Muscle of leg (tissue), 3 donors: ENCODE measurements at regions not wholly inside any gene's neighbourhood (a gene's known extent, or its start where the extent isn't known, plus 50 kb on each side); places are given as distances from the start of the nearest gene placed in this dataset.
"Not testable (repeated sequence)": the region's sequence is repeated elsewhere in the genome, so short reads cannot be mapped to it uniquely, and the experiment has no call there.

Experiments
- DNase-seq: peaks from one replicate; pipeline ENCODE4 v3.0.0; 2013
- H3K27ac ChIP-seq: one replicate; pipeline ENCODE4 v1.5.1; 2013; ENCODE audit warnings: mild to moderate bottlenecking, low read length, control low read depth
- H3K27me3 ChIP-seq: one replicate; pipeline ENCODE4 v1.6.1; 2013; ENCODE audit warnings: low read length; ENCODE audit not compliant: control insufficient read depth, insufficient read depth
- H3K36me3 ChIP-seq: one replicate; pipeline ENCODE4 v1.6.1; 2013; ENCODE audit warnings: low read length; ENCODE audit not compliant: control insufficient read depth, insufficient read depth
- H3K4me1 ChIP-seq: one replicate; pipeline ENCODE4 v1.6.1; 2013; ENCODE audit warnings: low read length; ENCODE audit not compliant: control insufficient read depth, insufficient read depth
- H3K4me3 ChIP-seq: one replicate; pipeline ENCODE4 v1.5.1; 2013; ENCODE audit warnings: low read length, control low read depth
- H3K9me3 ChIP-seq: replicated peaks from 2 replicates; pipeline ENCODE4 v1.6.1; 2013; ENCODE audit warnings: low read depth, low read length; ENCODE audit not compliant: control insufficient read depth
- WGBS: methylation state at CpG from one replicate; pipeline ENCODE4 v1.1.5; 2013; ENCODE audit warnings: missing lambda C conversion rate; ENCODE audit not compliant: insufficient coverage; 5-methylcytosine and 5-hydroxymethylcytosine counted together

GRCh38 chr18:78820161-78820834, 159.3 kb upstream of the SALL3 start:
- no peaks in the 10 kb centered on the region for H3K9me3 ChIP-seq
- no peak for DNase-seq
- 50% methylated on average over 11 of the region's 14 CpGs for WGBS
- H3K4me3 ChIP-seq, result no peak overlapping the region
- H3K27me3 ChIP-seq, result peaks cover 54% of the 10 kb centered on the region
- no peak overlapping the region for H3K27ac ChIP-seq
- no peaks in the 10 kb centered on the region for H3K4me1 ChIP-seq
- H3K36me3 ChIP-seq, result no peaks in the 10 kb centered on the region

- Histone ChIP-seq H3K36me3 (no peaks in the 10 kb centered on the region), H3K9me3 (no peaks in the 10 kb centered on the region), H3K4me1 (no peaks in the 10 kb centered on the region), H3K27me3 (peaks cover 43% of the 10 kb centered on the region), H3K4me3 (no peak overlapping the region), H3K27ac (no peak overlapping the region)
- no peak for DNase-seq
- WGBS, result 36% methylated on average over 3 of the region's 9 CpGs
Observed at GRCh38 chr18:78821396-78821795, 158.2 kb upstream of the SALL3 start.

DNA sequence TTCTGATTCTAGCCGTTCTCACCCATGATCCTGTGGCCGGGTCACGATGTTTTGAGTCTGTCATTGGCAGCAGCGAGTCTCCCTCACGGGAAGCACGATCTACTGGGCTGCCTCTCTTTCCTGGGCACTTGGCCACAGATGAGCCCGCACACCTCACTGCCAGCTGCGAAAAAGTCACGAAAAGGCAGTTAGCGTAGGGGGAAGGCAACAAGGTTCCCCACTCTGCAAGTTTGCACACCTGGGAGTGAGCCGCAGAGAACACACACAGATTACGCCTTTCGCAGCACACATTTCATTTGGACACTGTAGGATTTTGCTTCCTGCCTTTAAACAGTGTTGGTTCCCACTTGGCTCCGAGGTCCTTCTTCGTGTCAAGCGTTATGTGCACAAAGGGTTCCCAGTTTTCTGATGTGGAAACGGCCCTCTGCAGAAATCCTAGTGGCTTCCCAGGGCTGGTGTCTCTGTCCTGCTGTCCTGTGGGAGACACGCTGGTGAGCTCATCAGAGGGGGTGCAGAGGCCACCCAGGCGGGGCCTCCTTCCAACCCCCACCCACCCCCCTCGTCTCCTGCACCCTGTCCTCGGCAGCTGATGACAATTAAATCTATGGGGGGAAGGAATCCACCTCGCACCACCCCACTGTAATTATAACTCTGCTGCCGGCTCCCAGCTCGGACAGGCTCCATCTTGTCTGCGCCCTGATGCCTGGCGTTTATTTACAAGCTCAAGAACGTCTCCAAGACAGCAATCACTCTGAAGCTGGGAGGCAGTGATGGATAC, 157.3 kb upstream of the SALL3 start:
- H3K27me3 ChIP-seq, result peaks cover 37% of the 10 kb centered on the region

DNA sequence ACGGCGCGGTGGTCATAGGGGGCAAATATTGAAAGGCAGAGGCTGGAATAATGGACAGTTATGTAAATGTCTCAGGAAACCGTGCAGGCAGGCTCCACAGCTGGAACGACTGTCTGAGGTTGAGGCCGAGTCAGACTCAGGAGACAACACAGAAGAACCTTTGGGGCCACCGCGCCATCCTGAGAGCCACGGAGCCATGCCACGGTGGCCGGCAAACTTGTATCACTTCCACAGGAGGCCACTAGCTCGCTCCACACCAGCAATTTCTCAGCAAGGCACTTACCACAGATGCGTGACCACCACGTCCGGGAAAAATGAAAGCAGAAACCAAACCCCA, 156.7 kb upstream of the SALL3 start:
- Histone ChIP-seq H3K4me3 (no peak overlapping the region), H3K4me1 (no peaks in the 10 kb centered on the region), H3K36me3 (no peaks in the 10 kb centered on the region), H3K9me3 (no peaks in the 10 kb centered on the region), H3K27ac (no peak overlapping the region), H3K27me3 (peaks cover 37% of the 10 kb centered on the region)
- WGBS, result 85% methylated on average over 14 of the region's 15 CpGs
- no peak for DNase-seq

More for the DNA sequence above, 157.3 kb upstream of the SALL3 start:
- Histone ChIP-seq H3K27ac (no peak overlapping the region), H3K36me3 (no peaks in the 10 kb centered on the region), H3K4me3 (no peak overlapping the region), H3K9me3 (no peaks in the 10 kb centered on the region), H3K4me1 (no peaks in the 10 kb centered on the region)
- DNase-seq, result no peak
- WGBS, result 76% methylated on average over 22 of the region's 27 CpGs

DNA sequence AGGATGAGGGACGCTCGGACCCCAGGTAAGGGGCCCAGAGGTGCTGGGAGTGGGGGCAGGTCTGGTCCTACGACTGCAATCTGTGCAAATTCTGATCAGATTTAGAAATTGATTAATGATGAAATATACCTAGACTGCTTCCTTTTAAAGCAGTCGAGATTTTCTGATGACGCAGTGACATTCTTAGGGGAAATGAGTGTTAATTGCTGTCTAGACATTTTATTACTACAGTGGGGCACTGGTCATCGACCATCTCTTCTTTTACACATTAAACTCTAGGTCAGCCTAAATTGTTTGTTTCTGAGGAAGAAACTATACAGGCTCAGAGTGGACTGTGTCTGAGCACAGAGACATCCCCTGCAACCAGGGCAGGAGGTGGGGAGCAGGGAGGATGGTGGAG, 154.4 kb upstream of the SALL3 start:
- no peak overlapping the region for H3K4me3 ChIP-seq
- peaks cover 31% of the 10 kb centered on the region for H3K27me3 ChIP-seq
- no peaks in the 10 kb centered on the region for H3K36me3 ChIP-seq
- H3K4me1 ChIP-seq, result no peaks in the 10 kb centered on the region
- no peaks in the 10 kb centered on the region for H3K9me3 ChIP-seq
- H3K27ac ChIP-seq, result no peak overlapping the region
- no CpG with 5 or more reads among the region's 6 CpGs for WGBS
- DNase-seq, result no peak

DNA sequence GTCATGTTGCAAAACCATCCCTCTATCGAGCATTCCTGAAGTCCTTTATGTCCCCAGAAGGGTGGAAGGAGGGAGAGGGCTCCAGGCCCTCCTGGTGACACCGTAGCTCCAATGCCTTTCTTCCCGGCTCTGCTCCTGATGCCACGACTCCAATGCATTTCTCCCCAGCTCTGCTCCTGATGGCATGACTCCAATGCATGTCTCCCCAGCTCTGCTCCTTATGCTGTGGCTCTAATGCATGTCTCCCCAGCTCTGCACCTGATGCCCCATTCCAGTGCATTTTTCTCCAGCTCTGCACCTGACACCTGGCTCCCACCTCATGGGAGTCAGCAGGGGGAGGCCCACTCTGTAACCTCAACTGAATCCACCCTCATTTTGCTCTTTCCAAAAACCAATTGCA, 153.0 kb upstream of the SALL3 start:
- 70% methylated on average over 3 of the region's 4 CpGs for WGBS
- no peak for DNase-seq
- H3K27ac ChIP-seq, result no peak overlapping the region
- no peaks in the 10 kb centered on the region for H3K4me1 ChIP-seq
- no peak overlapping the region for H3K4me3 ChIP-seq
- no peaks in the 10 kb centered on the region for H3K9me3 ChIP-seq
- H3K36me3 ChIP-seq, result no peaks in the 10 kb centered on the region
- peaks cover 18% of the 10 kb centered on the region for H3K27me3 ChIP-seq

- no peaks in the 10 kb centered on the region for H3K9me3 ChIP-seq
- H3K36me3 ChIP-seq, result no peaks in the 10 kb centered on the region
- no peak for DNase-seq
- H3K27ac ChIP-seq, result no peak overlapping the region
- no peaks in the 10 kb centered on the region for H3K4me1 ChIP-seq
- no peak overlapping the region for H3K4me3 ChIP-seq
- 87% methylated on average over 5 of the region's 10 CpGs for WGBS
- H3K27me3 ChIP-seq, result peaks cover 12% of the 10 kb centered on the region
Observed at GRCh38 chr18:78827141-78827540, 152.5 kb upstream of the SALL3 start.

DNA sequence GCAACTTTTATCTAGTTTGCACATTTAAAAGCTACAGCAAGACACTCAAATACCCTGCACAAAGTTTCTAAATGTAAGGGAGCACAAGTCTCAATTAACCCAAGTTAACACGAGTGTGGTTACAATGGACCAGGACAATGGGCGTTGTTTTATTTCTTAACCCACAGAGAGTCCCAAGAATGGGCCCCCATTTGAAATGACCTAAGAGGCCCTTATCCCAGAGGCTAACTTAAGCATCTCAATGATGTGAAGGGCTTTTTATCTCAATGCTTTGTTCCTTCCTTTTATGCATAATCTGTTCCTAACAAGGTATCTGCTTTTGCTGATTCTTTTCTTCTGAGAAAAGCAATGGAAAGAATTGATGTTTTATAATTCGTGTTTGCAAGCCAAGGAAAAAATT, 151.5 kb upstream of the SALL3 start:
- peaks cover 5% of the 10 kb centered on the region for H3K27me3 ChIP-seq
- no peak for DNase-seq
- H3K27ac ChIP-seq, result no peak overlapping the region
- no CpG with 5 or more reads among the region's 3 CpGs for WGBS
- H3K9me3 ChIP-seq, result no peaks in the 10 kb centered on the region
- no peak overlapping the region for H3K4me3 ChIP-seq
- H3K4me1 ChIP-seq, result no peaks in the 10 kb centered on the region
- no peaks in the 10 kb centered on the region for H3K36me3 ChIP-seq

- WGBS, result 69% methylated on average over 16 of the region's 16 CpGs
- not testable (repeated sequence) for H3K4me1 ChIP-seq, H3K27ac ChIP-seq, H3K36me3 ChIP-seq, DNase-seq, H3K4me3 ChIP-seq, H3K27me3 ChIP-seq, H3K9me3 ChIP-seq
Observed at GRCh38 chr18:78829026-78829425, 150.6 kb upstream of the SALL3 start.

DNA sequence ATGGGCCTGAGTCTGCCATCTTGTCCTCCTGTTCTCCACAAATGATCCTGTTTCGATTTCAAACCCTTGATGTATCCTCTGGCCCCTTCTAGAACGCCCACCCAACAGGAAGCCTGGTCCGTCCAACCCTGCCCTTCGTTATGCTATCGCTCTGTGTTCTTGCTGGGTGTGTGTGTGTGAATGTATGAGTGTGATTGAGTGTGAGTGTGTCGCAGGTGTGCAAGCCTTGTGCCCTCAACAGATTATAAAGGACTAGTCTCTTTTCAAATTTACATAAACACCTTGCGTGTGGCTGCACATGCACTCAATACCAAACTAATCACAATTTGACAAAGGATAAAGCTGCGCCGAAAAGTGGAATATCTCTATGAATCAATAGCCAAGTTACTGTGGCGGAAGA, 149.5 kb upstream of the SALL3 start:
- H3K36me3 ChIP-seq, result no peaks in the 10 kb centered on the region
- WGBS, result 100% methylated on average over 2 of the region's 10 CpGs

More for the DNA sequence above, 149.5 kb upstream of the SALL3 start:
- Histone ChIP-seq H3K27ac (no peak overlapping the region), H3K27me3 (peaks cover 2% of the 10 kb centered on the region), H3K9me3 (no peaks in the 10 kb centered on the region), H3K4me3 (no peak overlapping the region), H3K4me1 (no peaks in the 10 kb centered on the region)
- no peak for DNase-seq
